Smooth muscle cell of the brain vasculature (primary cell): ENCODE measurements at regions not wholly inside any gene's neighbourhood (a gene's known extent, or its start where the extent isn't known, plus 50 kb on each side); places are given as distances from the start of the nearest gene placed in this dataset.

Source experiments
- DNase-seq: peaks from one replicate; pipeline ENCODE4 v3.0.0-alpha.2; 2012; ENCODE audit warnings: low read depth, low spot score

GRCh38 chr5:121726991-121727390, 124.7 kb upstream of the FTMT start:
- DNase-seq, result no peak

DNA sequence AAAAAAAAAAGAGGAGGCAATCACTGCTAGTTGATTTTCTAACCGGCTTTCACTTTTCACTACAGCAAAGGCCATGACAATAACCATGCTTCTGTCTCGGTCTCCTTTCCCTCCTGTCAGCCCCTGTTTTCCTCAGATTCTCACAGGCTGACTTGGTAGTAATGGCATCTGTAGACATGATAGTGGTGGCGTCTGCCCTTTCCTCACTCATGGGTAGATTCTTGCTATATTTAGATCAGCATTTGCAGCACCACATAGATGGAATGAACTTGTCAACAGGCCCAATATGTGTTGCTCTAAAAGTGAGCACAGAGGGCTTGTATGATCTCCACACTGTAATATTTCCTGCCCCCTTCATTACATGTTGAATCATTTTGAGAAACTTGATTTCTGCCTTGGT, 120.3 kb upstream of the FTMT start:
- DNase-seq, result no peak

GRCh38 chr5:121735618-121736017, 116.1 kb upstream of the FTMT start:
- DNase-seq, result no peak

DNA sequence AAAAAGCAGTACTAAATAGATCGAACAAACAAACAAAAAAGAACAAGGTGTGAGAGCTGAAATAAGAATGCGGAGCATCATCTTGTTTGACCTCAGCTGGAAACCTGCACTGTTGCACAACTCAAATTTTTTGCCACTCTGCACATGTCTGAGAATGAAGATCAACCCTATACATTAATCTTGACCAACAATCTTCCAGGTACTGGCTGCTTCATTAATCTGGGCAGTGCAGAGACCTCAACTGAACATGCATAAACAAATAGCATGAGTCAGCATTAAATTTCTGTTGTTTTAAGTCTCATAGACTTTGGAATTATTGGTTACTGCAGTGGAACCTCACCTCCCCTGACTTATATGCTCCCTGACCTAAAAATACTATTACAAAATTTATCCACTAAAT, 114.6 kb upstream of the FTMT start:
- DNase-seq, result no peak

DNA sequence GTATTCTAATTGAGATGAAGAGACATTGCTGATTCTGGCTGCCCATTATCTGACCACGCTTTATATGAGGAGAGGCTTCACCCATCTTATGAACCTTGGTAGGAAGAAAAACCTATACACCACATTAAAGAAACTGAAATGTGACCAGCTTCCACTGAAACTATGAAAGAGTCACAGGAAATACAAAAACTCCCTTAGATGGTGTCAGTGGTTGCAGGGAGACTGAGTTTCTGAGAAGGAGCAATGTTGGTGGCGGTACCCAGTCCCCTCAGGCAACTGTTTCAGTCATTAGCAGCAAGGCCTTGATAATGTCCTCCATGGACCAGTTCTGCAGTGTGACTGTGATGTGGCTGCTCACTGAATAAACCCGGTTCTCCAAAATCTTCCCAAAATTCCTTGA, 110.5 kb upstream of the FTMT start:
- no peak for DNase-seq

DNA sequence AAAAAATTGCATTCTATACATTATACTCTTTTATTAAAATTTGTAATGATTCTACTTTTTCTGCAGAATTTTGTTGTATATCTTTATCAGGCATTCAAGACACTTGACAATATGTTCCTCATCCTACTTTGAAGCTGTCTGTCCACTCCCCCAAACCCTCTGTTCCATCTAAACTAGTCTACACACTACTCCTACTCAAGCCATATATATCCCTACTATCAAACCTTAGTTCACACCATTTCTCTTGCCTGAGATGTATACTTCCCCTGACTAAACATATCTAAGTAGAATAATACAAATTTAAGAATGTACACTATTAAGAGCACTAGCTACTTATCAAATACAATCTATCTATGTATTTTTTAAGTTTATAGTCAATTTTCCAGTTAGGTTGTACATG, 107.1 kb upstream of the FTMT start:
- DNase-seq, result no peak

DNA sequence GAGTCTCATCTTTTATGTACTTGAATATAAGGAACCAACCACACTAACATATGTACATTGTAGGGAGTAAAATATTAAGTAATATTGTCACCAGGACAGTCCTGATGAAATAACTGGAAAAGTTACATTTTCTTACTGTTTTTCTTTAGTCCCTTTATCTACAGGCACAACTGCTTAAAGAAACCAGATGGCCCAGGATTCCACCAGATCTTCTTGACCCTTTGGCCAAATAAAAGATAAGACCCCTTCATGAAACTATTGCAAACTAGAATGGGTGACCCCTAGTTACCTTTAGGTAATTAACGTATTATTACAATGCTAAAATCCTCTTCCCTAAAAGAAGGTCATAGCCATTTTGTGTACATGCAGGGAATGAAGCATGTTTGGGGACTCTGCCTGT, 106.3 kb upstream of the FTMT start:
- no peak for DNase-seq

- DNase-seq, result no peak
These were observed 104.9 kb upstream of the FTMT start for GRCh38 chr5:121746763-121747162.

- DNase-seq, result no peak
These were observed 103.0 kb upstream of the FTMT start for GRCh38 chr5:121748686-121749085.

DNA sequence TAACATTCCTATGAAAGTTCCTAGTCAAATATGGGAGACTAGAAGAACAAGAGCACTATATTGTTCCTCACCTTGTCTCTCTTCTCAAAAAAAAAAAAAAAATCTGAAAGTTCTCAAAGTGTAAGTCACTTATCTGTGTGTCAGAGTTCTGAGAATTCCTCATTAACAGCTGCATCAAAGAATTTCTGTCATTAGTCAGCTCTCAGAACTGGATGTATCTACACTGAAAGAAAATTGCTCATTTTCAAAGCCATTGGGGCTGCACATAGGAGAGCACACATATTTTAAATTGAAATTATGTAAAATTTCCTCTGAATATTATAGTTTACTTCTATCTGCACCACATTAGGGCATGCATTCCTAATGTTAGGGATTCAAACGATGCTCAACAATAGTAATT, 99.5 kb upstream of the FTMT start:
- DNase-seq, result no peak

DNA sequence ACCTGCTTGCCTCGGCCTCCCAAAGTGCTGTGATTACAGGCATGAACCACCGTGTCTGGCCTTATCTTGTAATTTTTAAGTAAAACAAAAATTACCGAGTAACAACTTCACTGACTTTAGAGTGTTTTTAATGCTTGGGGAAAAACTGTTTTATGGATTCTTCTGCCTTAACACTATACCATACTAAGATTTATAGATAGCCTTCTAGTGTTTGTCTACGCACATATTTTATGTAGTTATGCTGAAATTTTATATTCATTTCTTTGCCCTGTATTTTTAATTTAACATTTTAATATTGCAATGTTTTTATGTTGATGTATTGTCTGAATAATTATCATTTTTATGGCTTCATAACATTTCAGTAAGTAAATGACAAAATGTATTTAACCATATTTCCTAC, 96.4 kb upstream of the FTMT start:
- DNase-seq, result no peak

DNA sequence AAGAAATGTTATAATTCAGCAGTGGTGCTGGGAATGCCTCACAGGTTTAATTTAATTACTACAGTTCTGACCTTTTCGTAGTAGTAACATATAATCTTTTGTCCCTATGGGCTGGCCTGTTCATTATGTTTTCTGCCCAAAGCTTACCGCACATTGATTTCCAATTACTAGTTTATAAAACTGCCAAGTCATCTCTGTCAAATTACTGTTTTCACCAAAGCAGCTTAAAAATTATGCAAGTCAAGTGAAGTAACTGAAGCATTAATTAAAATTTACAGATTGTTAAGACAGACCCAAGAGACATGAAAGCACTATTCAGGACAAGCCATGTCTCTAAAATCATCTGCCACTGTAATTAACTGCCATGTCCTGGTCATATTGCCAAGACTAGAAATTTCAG, 93.9 kb upstream of the FTMT start:
- no peak for DNase-seq

DNA sequence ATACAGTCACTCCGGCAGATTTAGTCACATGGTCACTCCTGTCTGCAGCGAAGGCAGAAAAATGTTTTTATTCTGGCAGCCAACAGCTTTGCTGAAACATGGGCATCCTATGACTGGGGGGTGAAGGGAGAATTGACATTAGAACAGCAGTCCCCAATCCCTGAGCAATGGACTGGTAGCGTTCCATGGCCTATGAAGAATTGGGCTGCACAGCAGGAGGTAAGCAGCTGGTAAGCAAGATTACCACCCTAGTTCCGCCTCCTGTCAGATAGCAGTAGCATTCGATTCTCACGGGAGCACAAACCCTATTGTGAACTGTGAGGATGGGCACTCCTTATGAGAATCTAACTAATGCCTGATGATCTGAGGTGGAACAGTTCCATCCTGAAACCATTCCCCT, 93.1 kb upstream of the FTMT start:
- DNase-seq, result no peak

- DNase-seq, result no peak
These were observed 89.3 kb upstream of the FTMT start for GRCh38 chr5:121762426-121762825.

- no peak for DNase-seq
These were observed 88.0 kb upstream of the FTMT start for GRCh38 chr5:121763665-121764064.

DNA sequence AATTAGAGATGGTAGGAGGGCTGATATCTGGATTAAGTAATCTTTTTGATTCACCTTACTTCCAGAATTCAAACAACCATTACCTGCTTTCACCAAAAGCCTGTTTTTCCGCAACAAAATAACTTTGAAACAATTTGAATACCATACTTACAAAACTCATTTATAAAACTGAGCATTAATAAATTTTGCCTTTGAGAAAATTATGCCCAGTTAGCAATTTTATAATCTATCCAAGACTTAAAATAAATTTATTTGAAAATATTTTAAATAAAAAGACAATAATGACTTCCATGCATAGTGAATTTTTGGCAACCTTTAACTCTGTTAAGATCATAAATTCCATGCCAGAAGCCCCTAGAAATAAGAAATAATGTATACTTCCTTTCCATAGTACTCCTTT, 71.3 kb upstream of the FTMT start:
- DNase-seq, result no peak

GRCh38 chr5:121783700-121784099, 68.0 kb upstream of the FTMT start:
- DNase-seq, result no peak

- DNase-seq, result no peak
These were observed 57.9 kb upstream of the FTMT start for GRCh38 chr5:121793791-121794190.

- no peak for DNase-seq
These were observed 56.2 kb upstream of the FTMT start for GRCh38 chr5:121795511-121795910.

DNA sequence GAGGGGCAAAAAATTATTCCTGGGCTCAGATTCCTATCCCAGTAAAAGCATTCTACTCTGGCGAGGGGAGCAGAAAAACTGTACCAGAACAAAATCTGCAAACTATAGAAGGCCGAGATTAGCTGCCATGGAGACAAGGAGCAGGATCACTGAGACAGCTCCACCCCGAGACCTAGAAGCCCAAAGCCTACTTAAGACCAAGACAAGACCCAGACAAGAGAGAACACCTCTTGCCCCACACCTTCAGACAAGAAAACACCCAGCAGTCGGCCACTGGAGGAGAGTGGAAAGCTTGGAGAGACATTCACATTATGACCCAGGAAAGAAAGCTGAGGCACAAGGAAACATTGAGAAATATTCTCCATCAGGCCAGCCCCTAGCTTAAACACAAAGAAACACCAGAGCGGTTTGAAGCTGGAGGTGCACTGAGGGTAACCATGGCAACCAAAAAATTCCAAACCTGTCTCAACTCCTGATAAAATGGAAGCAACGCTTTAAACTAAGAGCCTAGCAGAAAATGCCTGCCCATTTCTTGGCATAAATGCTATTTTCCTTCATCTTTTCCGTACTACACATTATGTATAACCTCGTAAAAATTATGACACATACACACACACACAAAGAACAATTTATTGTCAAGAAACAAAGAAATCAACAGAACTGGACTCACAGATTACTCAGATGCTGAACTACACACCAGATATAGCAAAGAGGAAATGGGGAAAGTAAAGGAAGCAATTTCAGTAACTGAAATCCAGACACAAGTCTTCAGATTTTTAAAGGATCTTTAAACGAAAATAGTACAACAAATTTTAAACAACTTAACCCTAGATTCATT, 53.8 kb upstream of the FTMT start:
- no peak for DNase-seq
